A673 (cell line): ENCODE measurements at regions not wholly inside any gene's neighbourhood (a gene's known extent, or its start where the extent isn't known, plus 50 kb on each side); places are given as distances from the start of the nearest gene placed in this dataset.

Experiments used
- EZH2 ChIP-seq: fragments of 200-600 bp; sonication (generic); IDR thresholded peaks from 2 replicates; pipeline ENCODE4 v1.6.1; 2017; ENCODE audit warnings: borderline replicate concordance, low read depth, mild to moderate bottlenecking, mixed read lengths, antibody characterized with exemption, low read length; ENCODE audit not compliant: poor library complexity, severe bottlenecking
- TF ChIP-seq, protein P1 (sequence below): fragments of 300-800, 200-600 bp; sonication (generic); conservative IDR thresholded peaks from 2 replicates; pipeline ENCODE4 v1.5.1; 2017; ENCODE audit warnings: low read depth, mild to moderate bottlenecking, antibody characterized with exemption, low read length, moderate library complexity, mixed read lengths

DNA sequence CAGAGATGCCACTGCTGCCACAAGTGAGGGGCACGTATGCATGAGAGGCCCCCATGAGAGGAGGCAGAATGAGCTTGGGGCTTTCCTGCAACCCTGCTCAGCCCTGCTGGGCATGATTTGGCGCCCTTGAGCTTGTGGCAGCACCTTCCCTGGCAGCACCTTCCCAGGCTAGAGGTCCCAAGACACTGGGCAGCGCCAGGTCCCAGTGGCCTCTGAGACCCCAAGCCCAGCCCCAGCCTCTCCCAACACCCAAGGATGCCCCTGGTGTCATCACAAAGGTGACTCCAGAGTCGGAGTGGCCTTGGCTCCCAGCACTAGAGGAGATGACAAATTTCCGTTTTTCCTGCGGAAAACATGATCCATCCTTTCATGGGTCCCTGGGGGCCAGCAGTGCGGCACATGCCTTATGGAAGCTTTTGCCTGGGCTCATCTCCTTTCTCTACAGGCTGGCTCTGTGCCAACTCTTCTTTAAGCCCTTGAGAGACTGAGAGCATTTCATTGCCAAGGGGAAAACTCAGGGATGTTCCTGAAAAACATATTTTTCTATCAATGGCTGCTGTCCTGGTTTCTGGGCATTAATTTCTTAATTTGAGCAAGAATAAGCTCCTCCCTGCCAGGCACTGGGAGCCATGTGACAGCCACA is 77.1 kb upstream of the ADAMTS2 start:
- TF ChIP-seq, protein P1, sequence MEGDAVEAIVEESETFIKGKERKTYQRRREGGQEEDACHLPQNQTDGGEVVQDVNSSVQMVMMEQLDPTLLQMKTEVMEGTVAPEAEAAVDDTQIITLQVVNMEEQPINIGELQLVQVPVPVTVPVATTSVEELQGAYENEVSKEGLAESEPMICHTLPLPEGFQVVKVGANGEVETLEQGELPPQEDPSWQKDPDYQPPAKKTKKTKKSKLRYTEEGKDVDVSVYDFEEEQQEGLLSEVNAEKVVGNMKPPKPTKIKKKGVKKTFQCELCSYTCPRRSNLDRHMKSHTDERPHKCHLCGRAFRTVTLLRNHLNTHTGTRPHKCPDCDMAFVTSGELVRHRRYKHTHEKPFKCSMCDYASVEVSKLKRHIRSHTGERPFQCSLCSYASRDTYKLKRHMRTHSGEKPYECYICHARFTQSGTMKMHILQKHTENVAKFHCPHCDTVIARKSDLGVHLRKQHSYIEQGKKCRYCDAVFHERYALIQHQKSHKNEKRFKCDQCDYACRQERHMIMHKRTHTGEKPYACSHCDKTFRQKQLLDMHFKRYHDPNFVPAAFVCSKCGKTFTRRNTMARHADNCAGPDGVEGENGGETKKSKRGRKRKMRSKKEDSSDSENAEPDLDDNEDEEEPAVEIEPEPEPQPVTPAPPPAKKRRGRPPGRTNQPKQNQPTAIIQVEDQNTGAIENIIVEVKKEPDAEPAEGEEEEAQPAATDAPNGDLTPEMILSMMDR = no peak
- no peak for TF ChIP-seq EZH2
